T-cell (primary cell): ENCODE measurements at regions not wholly inside any gene's neighbourhood (a gene's known extent, or its start where the extent isn't known, plus 50 kb on each side); places are given as distances from the start of the nearest gene placed in this dataset.

Experiments
- ATAC-seq, 4 experiments: fragments of 200-7000 bp in 3 of 4; fragments of 150-1000 bp in 1 of 4; cut with Tn5 transposase; replicated peaks in 1 of 4; 1 replicate in 3 of 4; 2 replicates in 1 of 4; pipeline ENCODE4 v1.10.0; 2021; ENCODE audit warnings: moderate library complexity in 3 of 4, mild to moderate bottlenecking in 2 of 4, moderate number of reproducible peaks in 1 of 4
- CTCF ChIA-PET, 2 donors: fragments of 300-600 bp; sonication (Branson Sonifier 250); formaldehyde crosslinking; loops; one replicate each; lab custom pipeline; 2022; ENCODE audit warnings: antibody characterized with exemption in 2 of 2; lab: Charles Lee
- POLR2A ChIA-PET, 2 donors: fragments of 300-600 bp; sonication (Branson Sonifier 250); formaldehyde crosslinking; loops; one replicate each; lab custom pipeline; 2022; ENCODE audit warnings: antibody characterized with exemption in 2 of 2; lab: Charles Lee
- DNase-seq, 35 experiments: peaks; one replicate each; pipeline versions ENCODE4 v3.0.0 to v3.0.0-alpha.2; 2013 to 2023
- H3K27ac ChIP-seq: one replicate; pipeline ENCODE4 v1.5.1; 2013; ENCODE audit warnings: low read length
- H3K27me3 ChIP-seq, 2 experiments: replicated peaks in 1 of 2; 1 replicate in 1 of 2; 2 replicates in 1 of 2; pipeline versions ENCODE4 v1.6.1 to v1.7.0; 2013; ENCODE audit warnings: low read length in 1 of 2, mixed read lengths in 1 of 2; ENCODE audit not compliant: control insufficient read depth in 2 of 2, insufficient read depth in 2 of 2; ENCODE audit errors: extremely low read depth in 1 of 2
- H3K36me3 ChIP-seq, 2 donors: 1 replicate in 1 of 2; 2 replicates in 1 of 2; pipeline versions ENCODE4 v1.6.1 to v1.7.0; 2013; ENCODE audit warnings: low read length in 1 of 2; ENCODE audit not compliant: control insufficient read depth in 2 of 2, insufficient read depth in 1 of 2; ENCODE audit errors: extremely low read depth in 1 of 2
- H3K4me1 ChIP-seq, 2 experiments: 1 replicate in 1 of 2; 2 replicates in 1 of 2; pipeline versions ENCODE4 v1.6.1 to v1.7.0; 2013; ENCODE audit warnings: low read length in 2 of 2, mixed read lengths in 1 of 2; ENCODE audit not compliant: insufficient read depth in 2 of 2, control insufficient read depth in 1 of 2; ENCODE audit errors: extremely low read depth in 1 of 2
- H3K4me3 ChIP-seq, 2 donors: 1 replicate in 1 of 2; 2 replicates in 1 of 2; pipeline versions ENCODE4 v1.5.1 to v1.7.0; 2013; ENCODE audit warnings: mild to moderate bottlenecking in 2 of 2, low read length in 1 of 2, moderate library complexity in 1 of 2; ENCODE audit not compliant: control insufficient read depth in 1 of 2; ENCODE audit errors: extremely low read depth in 1 of 2
- H3K9me3 ChIP-seq: 2 replicates; pipeline ENCODE4 v1.7.0; 2013
- H3K27ac Mint-ChIP-seq, 2 donors: one replicate each; pipeline ENCODE4 v1.8.0; 2020 to 2021; ENCODE audit warnings: mild to moderate bottlenecking in 2 of 2, mixed read lengths in 2 of 2
- H3K27me3 Mint-ChIP-seq, 2 donors: one replicate each; pipeline ENCODE4 v1.8.0; 2021 to 2022; ENCODE audit warnings: mixed read lengths in 2 of 2
- H3K36me3 Mint-ChIP-seq: one replicate; pipeline ENCODE4 v1.8.0; 2021; ENCODE audit warnings: mixed read lengths
- H3K4me1 Mint-ChIP-seq, 3 donors: one replicate each; pipeline ENCODE4 v1.8.0; 2020 to 2022; ENCODE audit warnings: mixed read lengths in 3 of 3, mild to moderate bottlenecking in 1 of 3
- H3K4me3 Mint-ChIP-seq, 3 donors: one replicate each; pipeline ENCODE4 v1.8.0; 2020 to 2022; ENCODE audit warnings: mild to moderate bottlenecking in 3 of 3, mixed read lengths in 3 of 3, moderate library complexity in 3 of 3
- H3K9me3 Mint-ChIP-seq, 3 donors: one replicate each; pipeline ENCODE4 v1.8.0; 2020 to 2022; ENCODE audit warnings: mixed read lengths in 3 of 3
- WGBS: methylation state at CpG from one replicate; pipeline ENCODE4 v1.1.5; 2013; ENCODE audit warnings: missing lambda C conversion rate; ENCODE audit not compliant: insufficient coverage; 5-methylcytosine and 5-hydroxymethylcytosine counted together

DNA sequence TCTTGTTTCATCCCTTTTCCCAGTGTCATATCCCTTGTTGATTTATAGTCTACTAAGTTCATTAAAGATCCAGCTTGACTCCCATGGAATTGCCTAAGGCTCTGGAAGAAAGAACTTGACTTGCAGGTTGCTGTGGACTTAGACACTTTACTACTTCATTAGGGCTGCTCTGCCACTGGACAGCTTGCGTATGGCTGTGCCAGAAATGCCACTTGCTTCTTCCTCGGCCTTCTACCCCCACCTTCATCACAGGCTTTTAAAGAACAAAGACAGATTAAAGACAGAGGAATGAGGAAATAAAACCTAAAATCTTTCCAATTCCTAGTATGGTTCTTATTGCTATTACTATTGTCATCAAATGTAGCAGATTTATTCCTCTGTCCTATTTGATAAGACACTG lies 591.7 kb downstream of the BCL11A start:
- Histone ChIP-seq H3K4me1 (no peaks in the 10 kb centered on the region), H3K4me3 (no peak overlapping the region), H3K36me3 (no peaks in the 10 kb centered on the region), H3K27me3 (no peaks in the 10 kb centered on the region), H3K9me3 (no peaks in the 10 kb centered on the region), H3K27ac (no peak overlapping the region)
- DNase-seq: no peak
- ChIA-PET POLR2A (no interaction called here), CTCF (interaction anchor here in 1 of 2 donors (0.6 kb wide), 1 partner anchor 478 kb away, joined by 3 read pairs; no protein-coding TSS in a partner anchor)
- no peaks in the 10 kb centered on the region for H3K4me1 Mint-ChIP-seq
- no peak for ATAC-seq
- no peak overlapping the region for H3K4me3 Mint-ChIP-seq
- WGBS: no CpG with 5 or more reads among the region's 2 CpGs
- H3K27me3 Mint-ChIP-seq: no peaks in the 10 kb centered on the region
- no peaks in the 10 kb centered on the region for H3K9me3 Mint-ChIP-seq
- H3K36me3 Mint-ChIP-seq: no peaks in the 10 kb centered on the region
- no peak overlapping the region for H3K27ac Mint-ChIP-seq

DNA sequence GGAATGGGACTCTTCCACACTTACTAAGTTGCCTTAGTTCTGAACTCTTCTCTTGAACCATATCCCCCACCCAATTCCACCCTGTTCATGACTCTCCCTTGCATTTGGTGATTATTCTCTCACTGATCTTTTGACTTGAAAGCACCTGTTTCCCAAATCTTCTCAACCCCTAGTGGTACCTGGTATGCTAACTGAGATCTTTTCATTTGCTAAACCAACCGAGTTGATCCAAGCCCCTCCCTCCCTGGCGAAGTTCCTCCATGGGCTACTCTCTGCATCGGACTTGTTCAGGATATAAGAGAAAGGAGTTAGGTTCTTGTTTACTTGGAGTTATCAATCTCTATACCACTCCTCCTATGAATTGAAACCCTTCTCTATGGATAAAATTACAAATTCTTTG lies 593.5 kb downstream of the BCL11A start:
- Histone ChIP-seq H3K36me3 (no peaks in the 10 kb centered on the region), H3K27ac (no peak overlapping the region), H3K4me3 (no peak overlapping the region), H3K9me3 (no peaks in the 10 kb centered on the region), H3K27me3 (no peaks in the 10 kb centered on the region), H3K4me1 (no peaks in the 10 kb centered on the region)
- CTCF ChIA-PET: interaction anchor here in 1 of 2 donors (0.6 kb wide), 1 partner anchor 712 kb away, joined by 3 read pairs; no protein-coding TSS in a partner anchor
- no peak overlapping the region for H3K4me3 Mint-ChIP-seq
- no peaks in the 10 kb centered on the region for H3K36me3 Mint-ChIP-seq
- no CpG with 5 or more reads among the region's 3 CpGs for WGBS
- no peaks in the 10 kb centered on the region for H3K9me3 Mint-ChIP-seq
- no peak for ATAC-seq
- no peak overlapping the region for H3K27ac Mint-ChIP-seq
- H3K4me1 Mint-ChIP-seq: no peaks in the 10 kb centered on the region
- DNase-seq: no peak
- H3K27me3 Mint-ChIP-seq: no peaks in the 10 kb centered on the region
- POLR2A ChIA-PET: no interaction called here

DNA sequence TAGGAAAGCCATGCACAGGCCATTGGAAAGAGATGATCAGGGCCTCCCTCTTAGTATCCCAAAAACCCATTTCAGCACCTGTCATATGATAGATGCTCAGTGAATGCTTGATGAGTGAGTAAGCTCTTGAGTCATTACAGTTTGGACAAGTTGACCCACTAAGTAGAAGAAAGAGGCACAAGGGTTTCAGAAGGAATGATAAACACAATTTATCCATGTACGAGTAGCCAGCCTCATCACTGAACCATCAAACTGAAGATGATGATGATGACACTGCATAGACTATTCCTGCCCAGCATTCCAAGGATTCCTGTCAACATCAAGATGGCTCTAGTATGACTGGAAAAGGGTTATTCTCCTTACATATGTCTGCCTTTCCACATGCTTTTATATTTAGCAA lies 596.0 kb downstream of the BCL11A start:
- H3K9me3 Mint-ChIP-seq: no peaks in the 10 kb centered on the region
- POLR2A ChIA-PET: no interaction called here
- H3K27me3 Mint-ChIP-seq: no peaks in the 10 kb centered on the region
- no peaks in the 10 kb centered on the region for H3K4me1 Mint-ChIP-seq
- no peaks in the 10 kb centered on the region for H3K36me3 Mint-ChIP-seq
- H3K27ac Mint-ChIP-seq: no peak overlapping the region
- Histone ChIP-seq H3K9me3 (no peaks in the 10 kb centered on the region), H3K27me3 (no peaks in the 10 kb centered on the region), H3K4me1 (no peaks in the 10 kb centered on the region), H3K4me3 (no peak overlapping the region), H3K27ac (no peak overlapping the region), H3K36me3 (no peaks in the 10 kb centered on the region)
- H3K4me3 Mint-ChIP-seq: no peak overlapping the region
- no CpG with 5 or more reads among the region's 1 CpG for WGBS
- CTCF ChIA-PET: no interaction called here
- no peak for ATAC-seq
- no peak for DNase-seq

DNA sequence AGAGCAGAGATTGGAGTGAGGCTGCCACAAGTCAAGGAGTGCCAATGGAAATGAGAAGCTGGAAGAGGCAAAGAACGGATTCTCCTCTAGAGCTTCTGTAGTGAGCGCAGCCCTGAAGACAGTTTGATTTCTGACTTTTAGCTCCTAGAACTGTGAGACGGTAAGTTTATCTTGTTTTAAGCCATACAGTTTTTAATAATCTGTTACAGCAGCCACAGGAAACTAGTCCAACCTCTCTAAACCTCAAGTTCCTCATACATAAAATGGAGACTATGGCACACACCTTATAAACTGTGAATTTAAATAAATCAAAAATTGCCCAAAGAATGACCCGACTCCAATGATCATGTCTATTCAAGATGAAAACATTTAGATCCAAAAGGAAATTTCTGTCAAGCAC lies 596.5 kb downstream of the BCL11A start:
- H3K4me1 ChIP-seq: no peaks in the 10 kb centered on the region
- WGBS: 41% methylated on average over 2 of the region's 4 CpGs

DNA sequence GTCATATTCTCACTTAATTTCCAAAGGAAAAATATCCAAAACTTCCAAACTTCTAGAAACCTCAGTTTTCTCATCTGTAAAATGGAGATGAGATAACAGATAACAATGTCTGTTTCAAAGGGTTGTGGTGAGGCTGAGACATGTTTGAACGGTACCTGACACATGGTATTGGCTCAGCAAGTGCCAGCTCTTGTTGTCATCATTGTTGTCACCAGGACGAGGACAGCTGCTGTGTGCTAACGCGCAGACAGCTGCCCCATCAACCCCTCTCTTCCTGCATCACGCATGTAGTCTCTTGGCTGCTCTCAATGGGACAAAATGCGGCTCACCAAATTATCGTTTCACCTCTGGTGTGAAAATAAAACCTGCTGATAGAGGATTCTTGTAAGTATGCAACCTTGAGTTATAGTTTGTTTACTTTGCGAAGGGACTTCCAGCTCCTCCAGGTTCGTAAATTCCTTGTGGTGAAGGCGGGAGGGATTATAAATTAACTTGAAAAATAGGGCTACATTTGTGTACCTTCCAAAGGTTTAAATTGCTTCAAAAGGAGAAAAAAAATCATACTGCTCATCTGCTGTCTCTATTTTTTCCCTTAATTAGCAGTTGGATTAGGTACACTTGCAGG lies 605.4 kb downstream of the BCL11A start:
- H3K9me3 Mint-ChIP-seq: no peaks in the 10 kb centered on the region
- Histone ChIP-seq H3K4me1 (no peaks in the 10 kb centered on the region), H3K4me3 (no peak overlapping the region), H3K27me3 (no peaks in the 10 kb centered on the region), H3K36me3 (no peaks in the 10 kb centered on the region), H3K27ac (no peak overlapping the region), H3K9me3 (no peaks in the 10 kb centered on the region)
- DNase-seq (no peak), ATAC-seq (no peak)
- ChIA-PET CTCF (no interaction called here), POLR2A (interaction anchor here in 1 of 2 donors (0.7 kb wide), 2 partner anchors 10 to 20 kb away, joined by 4 to 6 read pairs; no protein-coding TSS in a partner anchor)
- no peak overlapping the region for H3K4me3 Mint-ChIP-seq
- H3K27ac Mint-ChIP-seq: no peak overlapping the region
- H3K36me3 Mint-ChIP-seq: no peaks in the 10 kb centered on the region
- H3K4me1 Mint-ChIP-seq: no peaks in the 10 kb centered on the region
- 10% methylated on average over 2 of the region's 10 CpGs for WGBS
- peaks cover 0 to 4% of the 10 kb centered on the region in 2 donors for H3K27me3 Mint-ChIP-seq

More for the DNA sequence above, 596.5 kb downstream of the BCL11A start:
- Mint-ChIP-seq H3K27me3 (no peaks in the 10 kb centered on the region), H3K4me3 (no peak overlapping the region), H3K4me1 (no peaks in the 10 kb centered on the region), H3K36me3 (no peaks in the 10 kb centered on the region), H3K27ac (no peak overlapping the region), H3K9me3 (no peaks in the 10 kb centered on the region)
- ATAC-seq (no peak), DNase-seq (no peak)
- H3K36me3 ChIP-seq: no peaks in the 10 kb centered on the region
- H3K27ac ChIP-seq: no peak overlapping the region
- no peak overlapping the region for H3K4me3 ChIP-seq
- ChIA-PET POLR2A (no interaction called here), CTCF (no interaction called here)
- H3K27me3 ChIP-seq: no peaks in the 10 kb centered on the region
- no peaks in the 10 kb centered on the region for H3K9me3 ChIP-seq

DNA sequence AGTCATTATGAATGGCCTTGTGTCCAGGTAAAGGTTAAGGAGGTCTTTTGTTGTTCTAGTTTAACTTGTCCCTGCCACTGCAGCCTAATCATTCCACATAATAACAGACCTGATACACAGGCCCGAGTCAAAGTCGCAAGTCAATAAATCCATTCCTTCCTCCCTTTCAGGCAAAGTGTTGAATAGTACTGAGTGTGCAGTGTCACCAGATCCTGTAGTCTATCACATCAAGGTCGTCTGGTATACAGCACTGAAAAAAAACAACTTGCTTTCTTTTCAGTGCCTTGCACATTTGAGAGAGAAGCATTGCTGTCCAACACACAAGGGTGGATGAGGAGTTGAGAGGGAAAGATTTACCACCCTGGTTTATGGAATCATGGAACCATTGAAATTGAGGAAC lies 606.2 kb downstream of the BCL11A start:
- Histone ChIP-seq H3K4me1 (no peaks in the 10 kb centered on the region), H3K36me3 (no peaks in the 10 kb centered on the region), H3K4me3 (no peak overlapping the region), H3K27me3 (no peaks in the 10 kb centered on the region), H3K9me3 (no peaks in the 10 kb centered on the region), H3K27ac (no peak overlapping the region)
- no peak for ATAC-seq
- Mint-ChIP-seq H3K27me3 (peaks cover 0 to 4% of the 10 kb centered on the region in 2 donors), H3K27ac (no peak overlapping the region), H3K4me1 (no peaks in the 10 kb centered on the region), H3K36me3 (no peaks in the 10 kb centered on the region), H3K4me3 (no peak overlapping the region), H3K9me3 (no peaks in the 10 kb centered on the region)
- no peak for DNase-seq
- ChIA-PET CTCF (interaction anchor here in 1 of 2 donors (0.7 kb wide), 1 partner anchor 36 kb away, joined by 6 read pairs; no protein-coding TSS in a partner anchor), POLR2A (interaction anchor here in 1 of 2 donors (0.6 kb wide), 1 partner anchor 9 kb away, joined by 7 read pairs; no protein-coding TSS in a partner anchor)
- WGBS: 17% methylated on average over 1 of the region's 3 CpGs
